GM19468 (cell line): ENCODE measurements at regions not wholly inside any gene's neighbourhood (a gene's known extent, or its start where the extent isn't known, plus 50 kb on each side); places are given as distances from the start of the nearest gene placed in this dataset.

Source experiments
- ATAC-seq: cut with Tn5 transposase; IDR thresholded peaks from one replicate; pipeline ENCODE4 v1.9.1; 2021; ENCODE audit warnings: mild to moderate bottlenecking, moderate library complexity, moderate number of reproducible peaks; ENCODE audit not compliant: unreplicated experiment; ENCODE audit errors: extremely low read depth

DNA sequence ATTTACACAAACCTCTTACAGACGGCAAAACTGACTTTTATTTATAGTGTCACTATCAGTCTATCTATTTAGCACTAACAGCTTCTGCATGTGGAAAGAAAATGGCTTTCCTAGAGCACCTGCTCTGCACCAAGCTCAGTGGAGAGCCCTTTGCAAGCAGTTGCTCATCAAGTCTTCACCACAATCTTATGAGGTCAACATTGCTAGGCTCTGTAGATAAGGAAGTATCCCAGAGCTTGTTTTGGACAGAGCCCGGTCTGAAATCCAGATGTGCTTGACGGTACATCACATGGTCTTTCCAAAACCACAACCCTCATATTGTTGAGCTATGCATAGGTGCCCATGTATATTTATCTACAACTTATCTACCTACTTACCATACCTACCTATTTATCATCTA lies 572.7 kb upstream of the CDH5 start:
- ATAC-seq: no peak

DNA sequence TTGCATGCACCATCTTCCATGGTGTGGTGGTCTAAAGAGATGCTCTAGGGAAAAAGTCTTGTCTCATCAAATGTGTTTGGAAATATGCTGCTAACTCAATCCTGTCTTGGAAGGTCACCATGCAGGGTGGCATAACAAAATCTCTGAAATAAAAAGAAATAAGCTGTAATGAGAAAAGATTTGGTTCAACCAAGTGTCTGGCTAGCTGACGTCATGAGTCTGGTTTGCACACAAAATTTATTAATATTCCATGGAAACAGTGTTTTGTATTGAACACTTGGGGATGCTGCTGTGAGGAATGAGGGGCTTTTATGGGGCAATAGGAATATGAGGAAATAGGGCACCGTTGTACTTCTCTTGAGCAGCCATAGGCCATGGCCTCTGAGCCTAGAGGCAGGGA lies 575.7 kb upstream of the CDH5 start:
- ATAC-seq: no peak

DNA sequence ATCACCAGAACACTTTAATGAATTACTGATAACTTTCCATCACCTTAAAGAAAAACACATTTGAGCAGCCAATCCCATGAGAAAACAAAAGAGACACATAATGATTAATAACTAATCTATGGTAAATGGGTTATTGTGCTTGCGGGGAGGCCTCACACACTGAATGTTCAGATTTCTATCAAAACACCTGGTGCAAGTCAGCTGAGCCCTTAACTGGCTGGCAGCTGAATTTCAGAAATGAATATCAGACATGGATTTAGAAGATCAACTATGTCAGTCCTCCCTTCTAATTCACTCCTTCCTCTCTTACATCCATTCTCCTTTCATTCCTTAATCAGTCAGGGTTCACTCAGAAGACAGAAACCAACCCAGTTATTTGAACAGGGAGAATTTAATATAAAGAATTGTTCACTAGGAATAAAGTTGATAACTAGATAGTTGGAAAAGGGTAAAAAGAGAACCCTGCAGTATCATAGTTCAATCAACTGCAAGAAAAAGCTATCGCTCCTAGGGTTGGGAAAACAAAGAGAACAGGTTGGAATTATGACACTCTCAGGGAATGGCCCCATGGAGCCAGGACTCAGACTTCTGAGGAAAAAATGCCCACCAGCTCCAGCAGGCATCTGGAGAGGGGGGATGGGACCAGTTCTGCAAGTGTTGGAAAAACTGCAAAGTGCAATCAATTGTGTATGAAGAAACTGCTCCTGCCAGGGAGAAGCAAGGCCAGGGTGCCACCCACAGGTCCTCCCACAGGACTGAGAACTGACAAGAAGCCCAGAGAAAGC lies 577.1 kb upstream of the CDH5 start:
- ATAC-seq: no peak

GRCh38 chr16:65788434-65789140 lies 577.9 kb upstream of the CDH5 start:
- no peak for ATAC-seq

- no peak for ATAC-seq
These were observed 578.6 kb upstream of the CDH5 start for GRCh38 chr16:65787921-65788320.

- ATAC-seq: no peak
These were observed 579.6 kb upstream of the CDH5 start for GRCh38 chr16:65786916-65787315.

- ATAC-seq: no peak
These were observed 582.6 kb upstream of the CDH5 start for GRCh38 chr16:65783709-65784474.

GRCh38 chr16:65782611-65783600 lies 583.6 kb upstream of the CDH5 start:
- no peak for ATAC-seq

GRCh38 chr16:65781855-65782254 lies 584.6 kb upstream of the CDH5 start:
- no peak for ATAC-seq

DNA sequence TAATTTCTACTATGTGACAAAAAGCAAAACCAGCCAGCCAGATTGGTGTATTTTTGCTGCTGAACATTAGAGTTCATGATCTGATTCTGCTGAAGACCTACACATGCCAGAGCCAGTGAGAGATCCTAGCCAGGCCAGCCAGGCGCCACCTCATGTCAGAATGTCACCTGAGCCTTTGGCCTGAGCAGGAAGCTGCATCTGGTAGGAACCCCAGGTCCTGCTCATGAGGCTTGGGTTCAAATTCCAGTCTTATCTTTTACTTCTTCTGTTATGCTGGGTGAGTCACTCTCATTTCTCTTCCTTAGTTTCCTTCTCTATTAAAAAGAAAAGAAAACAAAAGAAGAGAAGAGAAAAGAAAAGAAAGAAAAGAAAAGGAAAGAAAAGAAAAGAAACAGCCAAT lies 585.1 kb upstream of the CDH5 start:
- no peak for ATAC-seq

DNA sequence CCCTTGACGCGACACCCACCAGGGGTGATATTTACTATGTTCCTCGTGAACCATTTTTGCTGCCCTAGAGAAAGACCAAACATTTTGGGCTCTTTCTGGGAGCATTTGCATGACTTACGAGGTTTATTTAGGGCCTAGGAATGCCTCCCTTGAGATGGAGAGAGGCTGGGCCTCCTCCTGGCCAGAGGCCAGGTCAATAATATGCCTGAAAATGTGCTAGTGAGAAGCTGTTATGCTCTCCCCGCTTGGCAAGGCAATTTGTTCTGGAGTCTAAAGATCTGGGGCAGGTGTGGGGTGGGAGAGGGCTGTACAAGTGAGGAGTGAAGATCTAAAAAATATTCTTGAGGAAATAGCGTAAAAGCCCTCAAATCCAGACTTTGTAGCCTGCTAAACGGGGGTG lies 587.3 kb upstream of the CDH5 start:
- no peak for ATAC-seq

- ATAC-seq: no peak
These were observed 589.8 kb upstream of the CDH5 start for GRCh38 chr16:65776639-65777183.

GRCh38 chr16:65775829-65776228 lies 590.7 kb upstream of the CDH5 start:
- ATAC-seq: no peak

- no peak for ATAC-seq
These were observed 592.1 kb upstream of the CDH5 start for GRCh38 chr16:65774350-65774749.

DNA sequence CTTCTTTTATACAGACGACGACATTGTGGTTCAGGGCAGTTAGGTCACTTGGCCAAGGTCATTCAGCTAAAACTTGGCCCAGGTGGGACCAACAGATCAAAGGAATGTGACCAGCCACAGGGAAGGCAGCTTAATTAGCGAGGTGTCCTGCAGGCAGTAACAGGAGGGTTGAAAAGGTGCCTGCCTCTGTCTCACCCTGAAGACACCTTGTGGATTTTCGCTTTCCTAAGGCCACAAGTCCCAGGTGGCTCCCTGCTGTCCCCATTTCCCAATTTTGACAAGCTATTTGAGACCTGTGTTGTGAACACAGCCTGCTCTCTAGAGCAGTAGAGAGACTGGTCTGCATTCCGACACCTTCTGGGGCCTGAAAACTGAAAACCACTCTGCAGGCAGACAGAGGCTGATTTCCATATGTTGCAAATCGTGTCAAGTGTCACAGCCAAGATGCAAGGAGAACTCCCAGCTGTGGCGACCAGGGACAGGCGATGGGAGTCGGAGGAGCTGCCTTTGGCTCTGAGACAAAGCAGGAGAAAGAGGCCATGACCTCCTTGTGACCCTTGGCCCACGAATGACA lies 593.1 kb upstream of the CDH5 start:
- ATAC-seq: no peak

GRCh38 chr16:65772134-65772732 lies 594.3 kb upstream of the CDH5 start:
- ATAC-seq: no peak

GRCh38 chr16:65771707-65772106 lies 594.8 kb upstream of the CDH5 start:
- ATAC-seq: no peak

GRCh38 chr16:65770752-65771151 lies 595.7 kb upstream of the CDH5 start:
- no peak for ATAC-seq
